GM12872 (cell line): ENCODE measurements at regions not wholly inside any gene's neighbourhood (a gene's known extent, or its start where the extent isn't known, plus 50 kb on each side); places are given as distances from the start of the nearest gene placed in this dataset.

Experiments used
- CTCF ChIP-seq: IDR thresholded peaks from 3 replicates; pipeline ENCODE4 v1.5.1; 2011; ENCODE audit warnings: low read depth, mild to moderate bottlenecking, low read length, moderate library complexity; ENCODE audit not compliant: insufficient read depth

GRCh38 chr10:80917636-80918035 lies 379.9 kb downstream of the SH2D4B start:
- TF ChIP-seq CTCF: no peak

- TF ChIP-seq CTCF: no peak
Observed at GRCh38 chr10:80921032-80921431, 383.3 kb downstream of the SH2D4B start.

GRCh38 chr10:80924063-80924952 lies 386.6 kb downstream of the SH2D4B start:
- TF ChIP-seq CTCF: peak; percentile 63; the same call in 2 of the 3 replicates

GRCh38 chr10:80927419-80928078 lies 389.8 kb downstream of the SH2D4B start:
- no peak for TF ChIP-seq CTCF

GRCh38 chr10:80938903-80939302 lies 401.2 kb downstream of the SH2D4B start:
- no peak for TF ChIP-seq CTCF

GRCh38 chr10:80945264-80945880 lies 407.7 kb downstream of the SH2D4B start:
- peak; percentile 66 for TF ChIP-seq CTCF

- TF ChIP-seq CTCF: no peak
Observed at GRCh38 chr10:80946073-80946472, 408.4 kb downstream of the SH2D4B start.
